Heart left ventricle (tissue), 13 donors: ENCODE measurements at regions not wholly inside any gene's neighbourhood (a gene's known extent, or its start where the extent isn't known, plus 50 kb on each side); places are given as distances from the start of the nearest gene placed in this dataset.

ENCODE experiments used
- CTCF ChIP-seq, 12 donors: fragments of 200-600 bp; sonication (generic) in 4 of 12; IDR thresholded peaks; one replicate each; pipeline versions ENCODE4 v1.5.0 to v1.8.0; 2018 to 2022; ENCODE audit warnings: antibody characterized with exemption in 12 of 12, mild to moderate bottlenecking in 5 of 12
- POLR2A ChIP-seq, 2 donors: fragments of 450-650 bp; IDR thresholded peaks; one replicate each; pipeline ENCODE4 v1.6.1; 2017; ENCODE audit warnings: antibody characterized with exemption in 2 of 2, mild to moderate bottlenecking in 2 of 2, moderate library complexity in 2 of 2
- donor health status: ischemic (EF 13 %, LVEDD 7.1; RV severe dilation, severe dysfunction).
- donor health status: DM: no; HTN: yes; CAD: no.
- donor health status: DM: no; HTN: no; CAD: no.
- donor health status: ischemic (EF 25% LVEDD 6.9; RV normal size, moderate dysfunction).
- donor health status: ischemic (EF 25% LVEDD 5.7; RV mildly dilated, moderate dysfunction).
- donor health status: ischemic (EF 35%, LVEDD 5.7; RV mildly dilated, moderate dysfunction).
- donor health status: nonischemic (EF 11% LVEDD 7.7; RV severe dilation, severe dysfunction).
- donor health status: DM: yes; HTN: yes; CAD: no.
- donor health status: PGD.
- donor health status: ischemic (EF 29% LVEDD 5.4; RV normal size, mild dysfunction).
- donor health status: nonischemic (EF 23%, LVEDD 6.1; RV moderate dilation, normal function).

GRCh38 chr10:111565542-111565941, 488.7 kb downstream of the ADRA2A start:
- TF ChIP-seq CTCF (IDR thresholded peaks at IDR 0.05) (no peak), POLR2A (IDR thresholded peaks at IDR 0.05) (no peak)
